Tibial nerve (tissue), 4 donors: ENCODE measurements at regions not wholly inside any gene's neighbourhood (a gene's known extent, or its start where the extent isn't known, plus 50 kb on each side); places are given as distances from the start of the nearest gene placed in this dataset.

Experiments used
- DNase-seq, 2 donors: peaks; one replicate each; pipeline ENCODE4 v3.0.0-alpha.2; 2019; ENCODE audit warnings: low spot score in 2 of 2
- H3K27ac ChIP-seq, 4 donors: fragments of 200-600 bp; sonication (generic) in 3 of 4; one replicate each; pipeline ENCODE4 v1.5.1; 2017 to 2019; ENCODE audit warnings: mild to moderate bottlenecking in 1 of 4
- H3K27me3 ChIP-seq, 2 donors: fragments of 200-600 bp; sonication (generic) in 1 of 2; one replicate each; pipeline versions ENCODE4 v1.5.1 to v1.6.0; 2017 to 2019
- H3K36me3 ChIP-seq, 3 donors: fragments of 200-600 bp; sonication (generic); one replicate each; pipeline ENCODE4 v1.5.1; 2018 to 2019
- H3K4me1 ChIP-seq, 4 donors: fragments of 200-600 bp; sonication (generic) in 3 of 4; one replicate each; pipeline ENCODE4 v1.5.1; 2017 to 2019
- H3K4me3 ChIP-seq, 4 donors: fragments of 200-600 bp; sonication (generic) in 3 of 4; one replicate each; pipeline ENCODE4 v1.5.1; 2017 to 2019; ENCODE audit warnings: mild to moderate bottlenecking in 1 of 4, moderate library complexity in 1 of 4
- H3K9me3 ChIP-seq, 4 donors: fragments of 200-600 bp; sonication (generic) in 3 of 4; one replicate each; pipeline ENCODE4 v1.5.1; 2017 to 2019
- EP300 ChIP-seq, 2 donors: sonication (generic); formaldehyde crosslinking; IDR thresholded peaks; one replicate each; pipeline ENCODE4 v1.6.1; 2017; ENCODE audit warnings: antibody characterized with exemption in 2 of 2, mild to moderate bottlenecking in 1 of 2
- POLR2A ChIP-seq, 2 donors: fragments of 450-650 bp; IDR thresholded peaks; one replicate each; pipeline ENCODE4 v1.6.1; 2017; ENCODE audit warnings: antibody characterized with exemption in 2 of 2, mild to moderate bottlenecking in 2 of 2, moderate library complexity in 2 of 2
- WGBS, 2 donors: methylation state at CpG; one replicate each; pipeline ENCODE4 v1.1.5; 2018; 5-methylcytosine and 5-hydroxymethylcytosine counted together
- TF ChIP-seq, protein P1 (sequence below), 5 experiments: fragments of 200-600 bp in 3 of 5; fragments of 450-650 bp in 2 of 5; sonication (generic) in 3 of 5; IDR thresholded peaks; one replicate each; pipeline ENCODE4 v1.5.1; 2016 to 2019; ENCODE audit warnings: antibody characterized with exemption in 5 of 5, mild to moderate bottlenecking in 3 of 5, moderate library complexity in 2 of 5

DNA sequence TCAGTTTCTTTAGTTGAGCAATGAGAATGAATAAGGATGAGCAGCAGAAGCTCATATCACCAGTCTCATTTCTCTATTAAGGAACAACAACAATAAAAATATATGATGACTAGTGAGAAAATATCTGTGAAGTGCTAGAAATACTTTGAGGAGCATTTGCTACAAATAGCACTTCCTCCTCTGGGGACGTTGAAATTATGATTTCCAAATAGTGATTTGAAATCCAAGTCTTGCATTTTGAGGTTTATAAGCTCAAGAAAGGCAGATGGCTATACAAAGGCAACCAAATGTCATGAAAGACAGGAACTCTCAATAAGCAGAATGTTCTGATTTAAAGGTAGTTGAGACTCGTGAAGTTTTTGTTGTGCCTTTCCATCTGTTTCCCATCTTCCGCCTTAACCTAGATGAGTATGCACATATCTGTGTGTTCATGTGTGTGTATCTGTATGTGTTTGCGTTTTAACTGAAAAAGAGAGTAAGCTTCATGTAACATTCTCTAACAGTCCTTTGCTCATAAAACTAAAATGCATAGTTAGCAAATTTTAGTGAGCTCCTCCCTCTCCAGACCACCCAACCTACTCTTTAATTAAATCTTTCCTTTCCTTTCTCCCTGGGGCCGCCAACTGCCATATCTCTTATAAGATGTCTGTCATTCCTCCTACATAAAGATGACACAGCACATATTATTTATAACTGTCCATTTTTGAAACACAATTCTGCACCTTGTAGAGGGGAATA, 222.6 kb upstream of the RASGEF1B start:
- H3K36me3 ChIP-seq = no peaks in the 10 kb centered on the region

DNA sequence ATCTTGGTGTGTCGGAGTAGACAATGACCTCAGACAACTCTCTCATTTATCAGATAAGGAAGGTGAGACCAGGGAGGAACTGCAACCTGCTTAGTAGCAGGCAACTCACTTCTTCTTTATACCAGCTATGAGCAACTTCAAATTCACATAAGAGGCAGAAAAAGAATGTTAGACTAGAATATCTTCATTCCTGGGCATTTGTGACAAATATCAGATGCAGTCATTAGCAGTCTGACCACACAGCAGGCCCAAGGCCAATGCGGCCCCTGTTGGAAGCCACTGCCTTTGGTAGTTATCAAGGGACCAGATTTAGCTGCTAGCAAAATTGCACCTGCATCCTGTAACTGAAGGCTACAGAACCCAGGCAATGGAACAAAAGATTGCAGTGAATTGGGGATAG, 219.2 kb upstream of the RASGEF1B start:
- Histone ChIP-seq H3K4me3 (no peak overlapping the region), H3K4me1 (no peaks in the 10 kb centered on the region), H3K27me3 (no peaks in the 10 kb centered on the region), H3K27ac (no peak overlapping the region), H3K9me3 (no peaks in the 10 kb centered on the region), H3K36me3 (no peaks in the 10 kb centered on the region)
- 89 to 93% methylated on average over 2 of the region's 2 CpGs for WGBS, 2 donors
- DNase-seq = no peak
- no peak for TF ChIP-seq EP300 (IDR thresholded peaks at IDR 0.05)
- TF ChIP-seq POLR2A (IDR thresholded peaks at IDR 0.05) = no peak
- TF ChIP-seq, protein P1, sequence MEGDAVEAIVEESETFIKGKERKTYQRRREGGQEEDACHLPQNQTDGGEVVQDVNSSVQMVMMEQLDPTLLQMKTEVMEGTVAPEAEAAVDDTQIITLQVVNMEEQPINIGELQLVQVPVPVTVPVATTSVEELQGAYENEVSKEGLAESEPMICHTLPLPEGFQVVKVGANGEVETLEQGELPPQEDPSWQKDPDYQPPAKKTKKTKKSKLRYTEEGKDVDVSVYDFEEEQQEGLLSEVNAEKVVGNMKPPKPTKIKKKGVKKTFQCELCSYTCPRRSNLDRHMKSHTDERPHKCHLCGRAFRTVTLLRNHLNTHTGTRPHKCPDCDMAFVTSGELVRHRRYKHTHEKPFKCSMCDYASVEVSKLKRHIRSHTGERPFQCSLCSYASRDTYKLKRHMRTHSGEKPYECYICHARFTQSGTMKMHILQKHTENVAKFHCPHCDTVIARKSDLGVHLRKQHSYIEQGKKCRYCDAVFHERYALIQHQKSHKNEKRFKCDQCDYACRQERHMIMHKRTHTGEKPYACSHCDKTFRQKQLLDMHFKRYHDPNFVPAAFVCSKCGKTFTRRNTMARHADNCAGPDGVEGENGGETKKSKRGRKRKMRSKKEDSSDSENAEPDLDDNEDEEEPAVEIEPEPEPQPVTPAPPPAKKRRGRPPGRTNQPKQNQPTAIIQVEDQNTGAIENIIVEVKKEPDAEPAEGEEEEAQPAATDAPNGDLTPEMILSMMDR (IDR thresholded peaks at IDR 0.05) = no peak

More for the DNA sequence above, 222.6 kb upstream of the RASGEF1B start:
- no peaks in the 10 kb centered on the region for H3K27me3 ChIP-seq
- no peaks in the 10 kb centered on the region for H3K4me1 ChIP-seq
- H3K4me3 ChIP-seq = no peak overlapping the region
- 65 to 74% methylated on average over 5 of the region's 5 CpGs for WGBS, 2 donors
- no peak for TF ChIP-seq POLR2A (IDR thresholded peaks at IDR 0.05)
- peak in 1 of 2 donors; percentile 57 for TF ChIP-seq EP300 (IDR thresholded peaks at IDR 0.05)
- no peaks in the 10 kb centered on the region for H3K9me3 ChIP-seq
- no peak overlapping the region for H3K27ac ChIP-seq
- no peak for DNase-seq

DNA sequence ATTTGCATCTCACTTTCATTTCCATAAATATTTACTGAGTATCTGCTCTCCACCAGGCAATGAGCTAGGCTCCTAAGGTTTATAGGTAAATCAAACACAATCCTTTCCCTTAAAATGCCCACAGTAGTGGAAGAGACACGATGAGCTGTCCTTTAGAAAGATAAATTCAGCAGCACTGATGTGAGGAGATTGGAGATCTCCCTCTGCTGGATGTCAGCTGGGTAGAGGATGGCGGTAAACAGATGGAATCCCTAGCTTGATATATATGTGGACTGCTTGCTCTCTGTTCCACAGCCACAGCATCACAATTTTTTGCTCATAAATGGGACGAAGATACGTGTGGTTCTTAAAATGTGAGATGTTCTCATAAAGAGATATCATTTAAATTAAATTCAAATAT, 216.4 kb upstream of the RASGEF1B start:
- Histone ChIP-seq H3K4me3 (no peak overlapping the region), H3K9me3 (no peaks in the 10 kb centered on the region)

DNA sequence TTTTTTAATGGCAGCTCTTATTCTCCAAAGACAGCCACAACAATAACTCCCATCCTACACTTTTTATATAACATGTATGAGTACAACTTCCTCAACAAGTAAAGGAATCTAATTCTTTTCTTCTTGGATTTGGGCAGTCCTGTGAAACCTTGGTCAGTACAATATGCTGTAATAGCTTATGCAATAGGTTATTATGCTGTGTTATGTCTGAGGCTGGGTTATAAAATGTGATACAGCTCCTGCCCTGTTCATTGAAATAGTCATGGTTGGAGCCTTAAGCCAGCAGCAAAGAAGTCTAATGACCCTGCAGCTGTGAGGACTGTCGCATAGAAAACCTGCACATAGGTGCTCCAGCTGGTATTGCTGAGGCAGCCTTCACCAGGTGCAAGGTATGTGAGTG, 215.8 kb upstream of the RASGEF1B start:
- Histone ChIP-seq H3K9me3 (no peaks in the 10 kb centered on the region), H3K4me3 (no peak overlapping the region), H3K4me1 (peaks cover 0 to 14% (median 0%) of the 10 kb centered on the region in 4 donors), H3K27me3 (no peaks in the 10 kb centered on the region), H3K27ac (no peak overlapping the region), H3K36me3 (no peaks in the 10 kb centered on the region)
- 88 to 94% methylated on average over 1 of the region's 1 CpG for WGBS, 2 donors
- DNase-seq = no peak
- TF ChIP-seq POLR2A (IDR thresholded peaks at IDR 0.05) (no peak), EP300 (IDR thresholded peaks at IDR 0.05) (no peak)
- TF ChIP-seq, protein P1 (IDR thresholded peaks at IDR 0.05) = no peak

More for the DNA sequence above, 216.4 kb upstream of the RASGEF1B start:
- Histone ChIP-seq H3K36me3 (no peaks in the 10 kb centered on the region), H3K27me3 (no peaks in the 10 kb centered on the region), H3K4me1 (peaks cover 0 to 14% (median 0%) of the 10 kb centered on the region in 4 donors), H3K27ac (no peak overlapping the region)
- no peak for DNase-seq
- WGBS, 2 donors = 66 to 73% methylated on average over 4 of the region's 4 CpGs
- TF ChIP-seq EP300 (IDR thresholded peaks at IDR 0.05) (no peak), POLR2A (IDR thresholded peaks at IDR 0.05) (no peak)
- TF ChIP-seq, protein P1 (IDR thresholded peaks at IDR 0.05) = no peak

DNA sequence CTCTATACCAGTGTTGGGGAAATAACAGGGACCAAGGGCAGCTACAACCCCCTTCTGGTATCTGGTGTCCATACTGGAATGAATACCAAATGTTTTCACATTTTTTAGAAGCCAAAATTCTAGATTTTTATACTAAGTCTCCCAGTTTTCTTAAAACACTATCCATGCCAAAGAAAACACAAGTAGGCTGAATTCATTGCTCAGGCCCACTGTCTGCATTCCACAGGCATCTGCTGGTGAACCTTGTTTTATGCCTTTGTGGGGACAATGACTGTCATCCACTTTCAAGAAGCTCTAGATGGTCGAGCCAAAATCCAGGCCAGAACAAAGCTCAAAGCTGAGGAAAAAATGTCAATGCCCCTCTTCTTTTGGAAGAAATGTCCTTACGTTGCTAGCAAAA, 213.4 kb upstream of the RASGEF1B start:
- no peak overlapping the region for H3K4me3 ChIP-seq
- H3K4me1 ChIP-seq = peaks cover 0 to 14% (median 0%) of the 10 kb centered on the region in 4 donors
- no peak for DNase-seq
- H3K27me3 ChIP-seq = no peaks in the 10 kb centered on the region
- no peak overlapping the region for H3K27ac ChIP-seq
- TF ChIP-seq POLR2A (IDR thresholded peaks at IDR 0.05) (no peak), EP300 (IDR thresholded peaks at IDR 0.05) (no peak)
- TF ChIP-seq, protein P1 (IDR thresholded peaks at IDR 0.05) = no peak
- no peaks in the 10 kb centered on the region for H3K36me3 ChIP-seq
- no peaks in the 10 kb centered on the region for H3K9me3 ChIP-seq
- WGBS, 2 donors = 26 to 31% methylated on average over 2 of the region's 2 CpGs
